NCI-H345 treated with DMSO at 0.1 percent for 48 hours (cell line): ENCODE measurements at regions not wholly inside any gene's neighbourhood (a gene's known extent, or its start where the extent isn't known, plus 50 kb on each side); places are given as distances from the start of the nearest gene placed in this dataset.
"Not testable (repeated sequence)": the region's sequence is repeated elsewhere in the genome, so short reads cannot be mapped to it uniquely, and the experiment has no call there.

ENCODE experiments used
- DNase-seq: peaks from one replicate; lab custom pipeline; 2025; ENCODE audit not compliant: unreplicated experiment; lab: John Stamatoyannopoulos, UW

DNA sequence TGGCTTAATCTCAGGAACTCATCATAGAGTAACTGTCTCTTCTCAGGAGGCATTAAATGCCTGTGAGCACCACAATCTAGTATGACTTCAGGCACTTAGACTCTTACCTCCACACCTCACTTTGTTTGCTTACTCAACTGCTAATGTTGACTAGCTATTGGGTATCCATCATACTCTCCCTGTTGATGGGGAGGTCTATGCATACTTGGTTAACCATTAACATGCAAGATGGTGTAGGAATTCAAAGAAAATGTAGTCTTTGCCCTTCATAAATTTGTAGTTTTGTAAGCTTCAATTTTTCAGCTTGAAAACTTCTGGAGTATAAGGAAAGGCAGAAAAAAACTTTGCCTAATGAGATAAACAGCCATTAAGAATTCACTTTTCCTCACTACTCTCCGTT is 501.0 kb upstream of the MARCKS start:
- no peak for DNase-seq

DNA sequence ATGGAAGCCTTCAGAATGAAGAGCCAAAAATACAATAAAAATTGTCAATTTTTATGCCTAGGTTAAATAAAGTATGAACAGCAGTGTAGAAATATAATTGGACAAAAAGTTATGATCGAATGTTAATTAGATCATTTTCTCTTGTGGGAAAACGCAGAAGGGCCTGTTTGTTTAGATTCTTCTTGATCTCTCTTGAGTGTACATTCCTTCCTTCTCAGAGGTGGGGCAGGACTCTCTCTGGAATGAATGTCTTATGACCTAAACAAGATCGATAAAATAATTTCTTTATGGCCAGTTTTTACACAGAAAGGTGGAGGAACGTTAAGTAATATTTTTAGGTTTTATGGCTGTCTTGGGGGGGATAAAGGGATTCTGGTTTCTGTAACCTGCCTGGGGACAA is 500.1 kb upstream of the MARCKS start:
- no peak for DNase-seq

- DNase-seq: no peak
These were observed 499.0 kb upstream of the MARCKS start for GRCh38 chr6:113358063-113358583.

DNA sequence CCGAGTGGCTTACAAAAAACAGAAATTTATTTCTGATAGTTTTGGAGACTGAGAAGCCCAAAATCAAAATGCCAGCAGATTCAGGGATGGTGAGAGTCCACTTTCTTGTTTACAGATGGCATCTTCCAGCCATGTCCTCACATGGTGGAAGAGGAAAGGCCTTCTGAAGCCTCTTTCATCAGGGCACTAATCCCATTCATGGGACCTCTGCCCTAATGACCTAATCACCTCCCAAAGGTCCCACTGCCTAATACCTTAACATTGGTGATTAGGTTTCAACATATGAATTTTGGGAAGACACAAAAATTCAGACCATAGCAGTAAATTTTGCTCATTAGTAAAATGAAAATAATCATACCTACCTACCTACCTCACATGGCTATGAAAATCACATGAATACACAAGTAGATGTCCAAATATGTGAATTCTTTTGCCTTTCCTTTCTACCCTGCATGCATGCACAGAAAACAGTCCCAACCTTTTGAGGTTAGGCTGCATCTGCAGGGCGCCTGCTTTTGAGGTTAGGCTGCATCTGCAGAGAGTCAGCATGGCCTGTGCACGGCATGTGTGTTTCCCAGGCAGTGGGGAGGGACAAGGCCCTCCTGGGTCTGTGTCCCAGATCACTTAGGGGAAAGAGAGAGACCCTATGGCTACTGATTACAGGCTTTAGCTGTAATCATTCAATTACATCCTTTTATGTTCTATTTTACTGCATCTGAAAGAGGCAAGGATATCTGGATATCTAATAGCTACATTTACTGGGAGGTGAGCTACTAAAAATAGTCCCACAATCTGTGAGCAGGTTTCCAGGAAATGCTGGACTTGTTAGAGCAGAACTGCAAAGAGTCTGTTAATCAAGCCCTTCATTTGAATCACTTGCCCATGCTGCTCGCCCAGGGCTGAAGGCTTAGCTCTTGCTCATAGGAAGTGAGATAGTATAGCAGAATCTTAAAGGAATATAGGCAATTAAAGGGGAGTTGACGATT is 497.7 kb upstream of the MARCKS start:
- no peak for DNase-seq

- no peak for DNase-seq
These were observed 496.0 kb upstream of the MARCKS start for GRCh38 chr6:113361014-113361645.

- DNase-seq: no peak
These were observed 494.7 kb upstream of the MARCKS start for GRCh38 chr6:113362301-113363047.

- no peak for DNase-seq
These were observed 493.9 kb upstream of the MARCKS start for GRCh38 chr6:113363048-113363798.

GRCh38 chr6:113363866-113364265 is 493.3 kb upstream of the MARCKS start:
- no peak for DNase-seq

DNA sequence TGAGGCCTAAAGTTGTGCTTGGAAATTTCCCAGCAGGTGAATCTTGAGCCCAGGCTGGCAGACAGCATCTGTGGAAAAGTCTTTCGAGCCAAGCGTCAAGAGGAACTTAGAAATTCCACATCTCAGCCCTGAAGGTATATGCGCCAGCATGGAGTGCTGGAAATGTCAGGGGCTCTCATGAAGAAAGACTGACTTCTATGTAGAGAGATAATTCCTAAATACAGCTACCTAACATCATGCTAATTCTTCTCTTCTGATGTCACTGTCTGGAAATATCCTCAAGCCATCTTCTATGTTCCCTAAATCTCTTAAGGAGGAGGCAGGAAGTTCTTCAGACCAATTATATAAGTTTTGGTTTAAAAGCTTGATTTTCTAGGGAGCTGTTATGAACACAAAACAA is 492.4 kb upstream of the MARCKS start:
- no peak for DNase-seq

DNA sequence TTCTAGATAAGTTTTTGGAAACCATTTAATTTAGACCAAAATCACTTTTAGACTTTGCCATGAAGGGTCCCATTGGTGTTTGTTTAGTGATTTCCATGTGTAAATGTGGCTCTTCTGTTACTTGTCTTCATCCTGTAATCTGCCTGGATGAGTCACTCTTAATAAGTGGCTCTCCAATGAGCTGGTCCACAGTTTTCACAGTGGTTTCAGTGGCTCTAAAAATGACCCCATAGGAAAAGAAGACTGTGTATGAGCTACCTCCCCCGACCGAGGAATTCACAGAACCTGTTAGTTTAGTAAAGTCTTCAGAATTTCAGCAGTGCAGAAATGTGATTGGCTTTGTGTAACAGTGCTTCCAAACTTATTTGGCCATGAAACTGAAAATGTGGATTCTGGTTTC is 492.0 kb upstream of the MARCKS start:
- DNase-seq: no peak

DNA sequence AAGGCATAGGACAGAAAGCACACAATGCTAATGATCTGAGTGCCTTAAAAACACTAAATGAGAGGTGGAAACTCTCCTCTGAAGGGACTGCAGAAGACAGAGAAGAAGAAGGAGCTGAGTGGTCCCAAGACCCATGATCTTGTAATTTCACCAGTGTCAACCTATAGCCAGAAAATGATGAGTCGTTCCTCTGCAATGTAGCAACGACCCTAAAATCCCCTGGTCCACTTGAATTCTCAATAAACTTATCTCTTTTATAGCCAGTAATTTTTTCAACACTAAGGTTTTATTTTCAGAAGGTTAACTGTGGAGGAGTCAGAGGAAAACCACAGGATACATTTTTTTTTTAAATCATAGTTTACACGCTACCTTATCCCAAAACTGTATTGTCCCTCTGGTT is 490.6 kb upstream of the MARCKS start:
- DNase-seq: no peak

- no peak for DNase-seq
These were observed 486.3 kb upstream of the MARCKS start for GRCh38 chr6:113370508-113371502.

- not testable (repeated sequence) for DNase-seq
These were observed 481.7 kb upstream of the MARCKS start for GRCh38 chr6:113375466-113375865.

GRCh38 chr6:113375950-113376846 is 480.9 kb upstream of the MARCKS start:
- DNase-seq: no peak

DNA sequence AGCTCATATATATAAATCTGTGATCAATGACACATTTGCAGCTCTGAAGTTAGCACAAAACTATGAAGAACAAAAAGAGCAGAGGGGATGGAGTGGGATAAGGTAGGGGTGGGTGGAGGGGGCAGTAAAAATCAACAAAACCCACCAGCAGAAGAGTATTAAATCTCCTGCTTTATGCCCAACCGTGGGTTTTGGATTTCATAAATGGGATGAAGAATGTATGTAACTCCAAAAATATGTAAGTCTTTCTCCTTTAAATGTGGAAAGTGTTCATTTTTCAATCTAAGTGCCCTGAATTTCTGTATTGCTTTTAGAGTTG is 480.3 kb upstream of the MARCKS start:
- no peak for DNase-seq

GRCh38 chr6:113377362-113377942 is 479.7 kb upstream of the MARCKS start:
- DNase-seq: no peak

DNA sequence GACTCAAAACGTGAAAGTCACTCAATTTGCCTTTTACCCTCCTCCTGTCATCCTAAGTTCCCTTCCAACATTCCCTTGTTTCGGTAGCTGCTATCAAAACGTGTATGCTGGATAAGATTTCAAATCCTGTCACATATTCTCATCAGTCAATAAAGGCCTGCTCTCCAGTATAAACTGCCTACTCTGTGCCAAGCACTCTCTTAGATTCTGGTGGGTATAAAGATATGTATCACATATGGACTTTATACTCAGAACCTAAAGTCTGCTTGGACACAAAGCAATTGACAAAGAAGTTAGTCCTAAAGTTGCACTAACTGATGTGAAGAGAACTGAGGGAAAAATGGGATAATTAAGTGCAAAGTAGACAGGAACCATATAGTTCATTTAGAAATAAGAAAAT is 476.6 kb upstream of the MARCKS start:
- no peak for DNase-seq

- DNase-seq: no peak
These were observed 475.9 kb upstream of the MARCKS start for GRCh38 chr6:113381232-113381631.
